OCI-LY7 (cell line): ENCODE measurements at regions not wholly inside any gene's neighbourhood (a gene's known extent, or its start where the extent isn't known, plus 50 kb on each side); places are given as distances from the start of the nearest gene placed in this dataset.

ENCODE experiments used
- BruUV-seq: library from RNA; stranded (reverse); fragments of 400-500 nt; replicated peaks from 2 replicates; lab custom pipeline; 2021; lab: Mats Ljungman, UMichigan
- CTCF ChIA-PET: fragments of 300-600 bp; sonication (Branson Sonifier 250); formaldehyde crosslinking; loops from one replicate; lab custom pipeline; 2022; ENCODE audit warnings: antibody characterized with exemption; ENCODE audit not compliant: unreplicated experiment; lab: Charles Lee
- POLR2A ChIA-PET: fragments of 300-600 bp; sonication (Branson Sonifier 250); formaldehyde crosslinking; loops from one replicate; lab custom pipeline; 2022; ENCODE audit warnings: antibody characterized with exemption; lab: Charles Lee
- DNase-seq: peaks from one replicate; pipeline ENCODE4 v3.0.0-alpha.2; 2015; ENCODE audit warnings: low spot score
- H2AFZ ChIP-seq: fragments of 200-600 bp; sonication (generic), shearing (Covaris generic); 2 replicates; pipeline ENCODE4 v1.6.1; 2014; ENCODE audit warnings: mild to moderate bottlenecking, antibody characterized with exemption, low read length, moderate library complexity
- H3K27ac ChIP-seq: fragments of 200-600 bp; sonication (generic); 2 replicates; pipeline ENCODE4 v1.5.1; 2014; ENCODE audit warnings: mixed run types, low read depth, mild to moderate bottlenecking, moderate library complexity, low read length, inconsistent platforms; ENCODE audit not compliant: poor library complexity, severe bottlenecking
- H3K36me3 ChIP-seq: fragments of 200-600 bp; sonication (generic); 2 replicates; pipeline ENCODE4 v1.6.1; 2014; ENCODE audit warnings: mild to moderate bottlenecking, antibody characterized with exemption, low read length, moderate library complexity, mixed read lengths; ENCODE audit not compliant: insufficient read depth
- H3K4me1 ChIP-seq: fragments of 200-600 bp; sonication (generic); 2 replicates; pipeline ENCODE4 v1.5.1; 2014; ENCODE audit warnings: mild to moderate bottlenecking, low read length; ENCODE audit not compliant: insufficient read depth, poor library complexity, severe bottlenecking
- H3K4me2 ChIP-seq: fragments of 200-600 bp; sonication (generic); 2 replicates; pipeline ENCODE4 v1.6.1; 2014; ENCODE audit warnings: mild to moderate bottlenecking, low read length
- H3K4me3 ChIP-seq: fragments of 200-600 bp; sonication (generic); 2 replicates; pipeline ENCODE4 v1.5.1; 2014; ENCODE audit warnings: mild to moderate bottlenecking, low read depth, low read length; ENCODE audit not compliant: poor library complexity, severe bottlenecking
- H3K79me2 ChIP-seq: fragments of 200-600 bp; sonication (generic); 2 replicates; pipeline ENCODE4 v1.6.1; 2016; ENCODE audit warnings: low read depth, mild to moderate bottlenecking, low read length, moderate library complexity, mixed read lengths; ENCODE audit not compliant: insufficient read depth
- H3K9me2 ChIP-seq: fragments of 200-600 bp; sonication (generic); 2 replicates; pipeline ENCODE4 v1.6.1; 2016; ENCODE audit warnings: mild to moderate bottlenecking, low read length, mixed read lengths; ENCODE audit not compliant: insufficient read depth
- H3K9me3 ChIP-seq: fragments of 200-600 bp; sonication (generic); 2 replicates; pipeline ENCODE4 v1.6.1; 2014; ENCODE audit warnings: mild to moderate bottlenecking, mixed run types, low read length, mixed read lengths
- H4K20me1 ChIP-seq: fragments of 200-600 bp; sonication (generic); 2 replicates; pipeline ENCODE4 v1.6.1; 2014; ENCODE audit warnings: mild to moderate bottlenecking, antibody characterized with exemption, low read length, moderate library complexity, mixed read lengths; ENCODE audit not compliant: insufficient read depth
- EZH2phosphoT487 ChIP-seq: fragments of 200-600 bp; sonication (generic); IDR thresholded peaks from 2 replicates; pipeline ENCODE4 v1.6.1; 2018; ENCODE audit warnings: low read depth, borderline replicate concordance, mild to moderate bottlenecking, mixed run types, antibody characterized with exemption, low read length, moderate library complexity, mixed read lengths
- intact Hi-C: fragments of 100-400 bp; cut with micrococcal nuclease; formaldehyde crosslinking; loops from one replicate; pipeline ENCODE4 v1.10.0; 2022; ENCODE audit not compliant: unreplicated experiment
- TF ChIP-seq, protein P1 (sequence below): fragments of 200-600 bp; sonication (generic); conservative IDR thresholded peaks from 2 replicates; pipeline ENCODE4 v1.5.1; 2014; ENCODE audit warnings: mild to moderate bottlenecking, antibody characterized with exemption, low read length, moderate library complexity, mixed read lengths

DNA sequence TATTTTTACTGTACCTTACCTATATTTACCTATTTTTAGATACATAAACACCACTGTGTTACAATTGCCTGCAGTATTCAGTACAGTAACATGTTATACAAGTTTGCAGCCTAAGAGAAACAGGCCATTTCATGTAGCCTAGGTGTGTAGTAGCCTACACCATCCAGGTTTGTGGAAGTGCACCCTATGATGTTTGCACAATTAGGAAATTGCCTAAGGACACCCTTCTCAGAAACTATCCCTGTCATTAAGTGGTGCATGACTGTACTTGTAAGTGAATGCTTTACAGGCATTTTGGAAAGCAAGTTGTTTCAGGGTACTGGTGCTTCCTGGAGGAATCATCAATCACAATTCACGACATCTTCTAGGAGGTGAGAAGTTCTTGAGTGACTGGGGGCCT lies 991.8 kb upstream of the SLIT2 start:
- intact Hi-C loops, result no loop called here
- no TSS peak for BruUV-seq
- POLR2A ChIA-PET, result interaction anchor here (0.7 kb wide), 1 partner anchor 243 kb away, joined by 3 read pairs; no protein-coding TSS in a partner anchor

DNA sequence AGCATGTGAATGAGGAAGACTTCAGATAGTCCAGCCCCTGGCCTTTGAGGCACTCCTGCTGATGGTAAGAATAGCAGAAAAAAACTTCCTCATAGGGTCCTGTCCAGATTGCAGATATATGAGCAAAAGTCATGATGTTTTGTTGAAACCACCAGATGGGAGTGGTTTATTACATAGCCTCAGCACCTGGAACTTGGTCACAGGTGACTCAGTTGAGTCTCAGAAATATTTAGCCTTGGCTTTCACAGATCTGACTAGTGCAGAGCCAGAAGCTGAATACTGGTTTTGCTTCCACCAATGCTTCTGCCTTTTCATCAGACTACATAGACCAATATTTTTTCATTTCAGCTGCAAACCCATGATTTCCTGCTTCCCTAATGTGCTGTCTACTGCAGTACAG lies 994.9 kb upstream of the SLIT2 start:
- Histone ChIP-seq H4K20me1 (no peaks in the 10 kb centered on the region), H3K79me2 (no peaks in the 10 kb centered on the region), H3K27ac (no peak overlapping the region), H2AFZ (no peak overlapping the region), H3K4me3 (no peak overlapping the region), H3K4me2 (no peak overlapping the region), H3K4me1 (no peaks in the 10 kb centered on the region), H3K36me3 (no peaks in the 10 kb centered on the region), H3K9me3 (no peaks in the 10 kb centered on the region), H3K9me2 (no peaks in the 10 kb centered on the region)
- ChIA-PET POLR2A (no interaction called here), CTCF (no interaction called here)
- TF ChIP-seq EZH2phosphoT487, result no peak
- TF ChIP-seq, protein P1, sequence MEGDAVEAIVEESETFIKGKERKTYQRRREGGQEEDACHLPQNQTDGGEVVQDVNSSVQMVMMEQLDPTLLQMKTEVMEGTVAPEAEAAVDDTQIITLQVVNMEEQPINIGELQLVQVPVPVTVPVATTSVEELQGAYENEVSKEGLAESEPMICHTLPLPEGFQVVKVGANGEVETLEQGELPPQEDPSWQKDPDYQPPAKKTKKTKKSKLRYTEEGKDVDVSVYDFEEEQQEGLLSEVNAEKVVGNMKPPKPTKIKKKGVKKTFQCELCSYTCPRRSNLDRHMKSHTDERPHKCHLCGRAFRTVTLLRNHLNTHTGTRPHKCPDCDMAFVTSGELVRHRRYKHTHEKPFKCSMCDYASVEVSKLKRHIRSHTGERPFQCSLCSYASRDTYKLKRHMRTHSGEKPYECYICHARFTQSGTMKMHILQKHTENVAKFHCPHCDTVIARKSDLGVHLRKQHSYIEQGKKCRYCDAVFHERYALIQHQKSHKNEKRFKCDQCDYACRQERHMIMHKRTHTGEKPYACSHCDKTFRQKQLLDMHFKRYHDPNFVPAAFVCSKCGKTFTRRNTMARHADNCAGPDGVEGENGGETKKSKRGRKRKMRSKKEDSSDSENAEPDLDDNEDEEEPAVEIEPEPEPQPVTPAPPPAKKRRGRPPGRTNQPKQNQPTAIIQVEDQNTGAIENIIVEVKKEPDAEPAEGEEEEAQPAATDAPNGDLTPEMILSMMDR, result no peak
- no peak for DNase-seq
- BruUV-seq, result no TSS peak
- intact Hi-C loops, result no loop called here

More for the DNA sequence above, 991.8 kb upstream of the SLIT2 start:
- Histone ChIP-seq H3K27ac (no peak overlapping the region), H3K9me2 (no peaks in the 10 kb centered on the region), H2AFZ (no peak overlapping the region), H3K9me3 (no peaks in the 10 kb centered on the region), H3K36me3 (no peaks in the 10 kb centered on the region), H4K20me1 (no peaks in the 10 kb centered on the region), H3K4me3 (no peak overlapping the region), H3K4me2 (no peak overlapping the region), H3K4me1 (no peaks in the 10 kb centered on the region), H3K79me2 (no peaks in the 10 kb centered on the region)
- DNase-seq, result no peak
- CTCF ChIA-PET, result no interaction called here
- TF ChIP-seq, protein P1, result no peak
- no peak for TF ChIP-seq EZH2phosphoT487

DNA sequence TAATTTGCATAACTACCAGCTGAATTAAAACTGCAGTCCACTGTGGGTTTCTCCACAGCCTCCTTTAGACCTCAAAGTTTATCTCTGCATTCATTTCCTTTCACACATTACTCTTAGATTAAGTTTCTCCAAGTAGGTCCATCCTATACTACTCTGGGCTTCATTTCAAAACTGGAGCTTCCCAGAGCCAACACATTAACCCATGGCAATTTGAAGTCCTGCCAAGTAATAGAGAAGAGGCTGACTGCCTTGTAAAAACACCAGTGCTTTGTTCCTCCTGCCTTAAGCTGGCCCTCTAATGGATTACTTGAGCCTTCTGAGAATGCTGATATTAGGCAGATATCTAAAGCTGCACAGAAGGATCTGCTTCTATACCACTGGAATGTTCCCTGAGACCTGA lies 997.2 kb upstream of the SLIT2 start:
- TF ChIP-seq, protein P1, result no peak
- TF ChIP-seq EZH2phosphoT487, result no peak
- Histone ChIP-seq H2AFZ (no peak overlapping the region), H3K27ac (no peak overlapping the region), H3K4me3 (no peak overlapping the region), H3K9me3 (0 out of 2 replicates have a peak, but pooled peaks cover 3% of the 10 kb centered on the region), H4K20me1 (no peaks in the 10 kb centered on the region), H3K36me3 (no peaks in the 10 kb centered on the region), H3K4me2 (no peak overlapping the region), H3K79me2 (no peaks in the 10 kb centered on the region), H3K9me2 (no peaks in the 10 kb centered on the region), H3K4me1 (no peaks in the 10 kb centered on the region)
- intact Hi-C loops, result no loop called here
- no peak for DNase-seq
- no TSS peak for BruUV-seq
- POLR2A ChIA-PET, result no interaction called here
- CTCF ChIA-PET, result no interaction called here
